PC-9 (cell line): ENCODE measurements at regions not wholly inside any gene's neighbourhood (a gene's known extent, or its start where the extent isn't known, plus 50 kb on each side); places are given as distances from the start of the nearest gene placed in this dataset.
"Not testable (repeated sequence)": the region's sequence is repeated elsewhere in the genome, so short reads cannot be mapped to it uniquely, and the experiment has no call there.

ENCODE experiments used
- BruUV-seq: library from RNA; stranded (reverse); fragments of 400-500 nt; replicated peaks from 2 replicates; lab custom pipeline; 2021; lab: Mats Ljungman, UMichigan
- CTCF ChIA-PET: fragments of 300-600 bp; sonication (Branson Sonifier 250); formaldehyde crosslinking; loops from one replicate; lab custom pipeline; 2022; ENCODE audit warnings: antibody characterized with exemption; lab: Charles Lee
- POLR2A ChIA-PET: fragments of 300-600 bp; sonication (Branson Sonifier 250); formaldehyde crosslinking; loops from one replicate; lab custom pipeline; 2022; ENCODE audit warnings: antibody characterized with exemption; ENCODE audit not compliant: unreplicated experiment; lab: Charles Lee
- DNase-seq, 2 experiments: peaks; one replicate each; pipeline versions ENCODE4 v3.0.0 to v3.0.0-alpha.2; 2015 to 2022; ENCODE audit warnings: mixed read lengths in 1 of 2
- H2AFZ ChIP-seq: fragments of 200-600 bp; sonication (generic); 2 replicates; pipeline ENCODE4 v1.8.1; 2017; ENCODE audit warnings: antibody characterized with exemption
- H3F3A ChIP-seq: fragments of 200-600 bp; sonication (generic); 2 replicates; pipeline ENCODE4 v1.8.1; 2017; ENCODE audit warnings: antibody characterized with exemption, mild to moderate bottlenecking, low read depth; ENCODE audit not compliant: insufficient read depth
- H3K27ac ChIP-seq: fragments of 200-600 bp; sonication (generic); 2 replicates; pipeline ENCODE4 v1.6.1; 2016; ENCODE audit warnings: mixed run types
- H3K27me3 ChIP-seq: fragments of 200-600 bp; sonication (generic); 2 replicates; pipeline ENCODE4 v1.6.1; 2016; ENCODE audit warnings: low read depth, mixed run types; ENCODE audit not compliant: insufficient read depth
- H3K36me3 ChIP-seq: fragments of 200-600 bp; sonication (generic); 2 replicates; pipeline ENCODE4 v1.6.1; 2016; ENCODE audit warnings: low read depth, mixed run types
- H3K4me1 ChIP-seq: fragments of 200-600 bp; sonication (generic); replicated peaks from 2 replicates; pipeline ENCODE4 v1.6.1; 2016; ENCODE audit warnings: mixed run types; ENCODE audit not compliant: insufficient read depth
- H3K4me2 ChIP-seq: fragments of 200-600 bp; sonication (generic); 2 replicates; pipeline ENCODE4 v1.6.1; 2017; ENCODE audit warnings: mixed run types
- H3K4me3 ChIP-seq: fragments of 200-600 bp; sonication (generic); 2 replicates; pipeline ENCODE4 v1.6.1; 2016; ENCODE audit warnings: mixed run types
- H3K79me2 ChIP-seq: fragments of 200-600 bp; sonication (generic); 2 replicates; pipeline ENCODE4 v1.6.1; 2017; ENCODE audit warnings: low read depth, mixed run types
- H3K9me2 ChIP-seq: fragments of 200-600 bp; sonication (generic); 2 replicates; pipeline ENCODE4 v1.8.1; 2017; ENCODE audit warnings: mild to moderate bottlenecking; ENCODE audit not compliant: insufficient read depth
- H3K9me3 ChIP-seq: fragments of 200-600 bp; sonication (generic); 2 replicates; pipeline ENCODE4 v1.8.1; 2016; ENCODE audit warnings: low read depth; ENCODE audit not compliant: insufficient read depth
- H4K20me1 ChIP-seq: fragments of 200-600 bp; sonication (generic); 2 replicates; pipeline ENCODE4 v1.8.1; 2017; ENCODE audit not compliant: insufficient read depth
- CTCF ChIP-seq: fragments of 200-600 bp; sonication (generic); conservative IDR thresholded peaks from 2 replicates; pipeline ENCODE4 v1.6.1; 2017; ENCODE audit warnings: mixed run types, antibody characterized with exemption, mild to moderate bottlenecking, moderate library complexity
- EZH2 ChIP-seq: fragments of 200-600 bp; sonication (generic); IDR thresholded peaks from 2 replicates; pipeline ENCODE4 v1.8.0; 2017; ENCODE audit warnings: antibody characterized with exemption, low read depth
- intact Hi-C: fragments of 100-400 bp; cut with micrococcal nuclease; formaldehyde crosslinking; loops from one replicate; pipeline ENCODE4 v1.10.0; 2022; ENCODE audit not compliant: unreplicated experiment

GRCh38 chr16:87121816-87122215 is 195.4 kb downstream of the C16orf95 start:
- Histone ChIP-seq H3K9me2 (no peaks in the 10 kb centered on the region), H3K9me3 (no peaks in the 10 kb centered on the region), H3K4me3 (no peak overlapping the region), H2AFZ (no peak overlapping the region), H3K4me2 (no peak overlapping the region), H4K20me1 (no peaks in the 10 kb centered on the region), H3K27ac (no peak overlapping the region), H3K4me1 (no peaks in the 10 kb centered on the region), H3K27me3 (peaks cover 80% of the 10 kb centered on the region), H3K79me2 (no peaks in the 10 kb centered on the region), H3F3A (peaks cover 6% of the 10 kb centered on the region; the same call in 1 of the 2 replicates), H3K36me3 (no peaks in the 10 kb centered on the region)
- intact Hi-C loops = no loop called here
- DNase-seq = no peak
- ChIA-PET POLR2A (no interaction called here), CTCF (no interaction called here)
- no peak for TF ChIP-seq CTCF
- no peak for TF ChIP-seq EZH2
- BruUV-seq = no TSS peak

GRCh38 chr16:87123356-87124001 is 193.7 kb downstream of the C16orf95 start:
- Histone ChIP-seq H4K20me1 (no peaks in the 10 kb centered on the region), H3K9me3 (no peaks in the 10 kb centered on the region), H3K27me3 (peaks cover 65% of the 10 kb centered on the region), H3K79me2 (no peaks in the 10 kb centered on the region), H3K36me3 (no peaks in the 10 kb centered on the region), H3K9me2 (no peaks in the 10 kb centered on the region), H2AFZ (no peak overlapping the region), H3K27ac (no peak overlapping the region), H3K4me2 (no peak overlapping the region), H3K4me3 (no peak overlapping the region), H3K4me1 (no peaks in the 10 kb centered on the region), H3F3A (peaks cover 6% of the 10 kb centered on the region; the same call in 1 of the 2 replicates)
- intact Hi-C loops = no loop called here
- BruUV-seq = no TSS peak
- TF ChIP-seq CTCF = no peak
- no peak for TF ChIP-seq EZH2
- ChIA-PET POLR2A (no interaction called here), CTCF (no interaction called here)
- DNase-seq = no peak

- H3K27me3 ChIP-seq = peaks cover 56% of the 10 kb centered on the region
- H3K4me2 ChIP-seq = not testable (repeated sequence)
Measured at GRCh38 chr16:87124405-87124804, 192.8 kb downstream of the C16orf95 start.

More at GRCh38 chr16:87124405-87124804, 192.8 kb downstream of the C16orf95 start:
- H2AFZ ChIP-seq, H3K9me2 ChIP-seq, H3K9me3 ChIP-seq, H3K4me1 ChIP-seq, H3K79me2 ChIP-seq, POLR2A ChIA-PET, H3F3A ChIP-seq, H4K20me1 ChIP-seq, H3K27ac ChIP-seq, CTCF ChIA-PET, H3K4me3 ChIP-seq, intact Hi-C loops, DNase-seq, BruUV-seq, H3K36me3 ChIP-seq: not testable (repeated sequence)
